ENCODE measurements at regions not wholly inside any gene's neighbourhood (a gene's known extent, or its start where the extent isn't known, plus 50 kb on each side); places are given as distances from the start of the nearest gene placed in this dataset.

DNA sequence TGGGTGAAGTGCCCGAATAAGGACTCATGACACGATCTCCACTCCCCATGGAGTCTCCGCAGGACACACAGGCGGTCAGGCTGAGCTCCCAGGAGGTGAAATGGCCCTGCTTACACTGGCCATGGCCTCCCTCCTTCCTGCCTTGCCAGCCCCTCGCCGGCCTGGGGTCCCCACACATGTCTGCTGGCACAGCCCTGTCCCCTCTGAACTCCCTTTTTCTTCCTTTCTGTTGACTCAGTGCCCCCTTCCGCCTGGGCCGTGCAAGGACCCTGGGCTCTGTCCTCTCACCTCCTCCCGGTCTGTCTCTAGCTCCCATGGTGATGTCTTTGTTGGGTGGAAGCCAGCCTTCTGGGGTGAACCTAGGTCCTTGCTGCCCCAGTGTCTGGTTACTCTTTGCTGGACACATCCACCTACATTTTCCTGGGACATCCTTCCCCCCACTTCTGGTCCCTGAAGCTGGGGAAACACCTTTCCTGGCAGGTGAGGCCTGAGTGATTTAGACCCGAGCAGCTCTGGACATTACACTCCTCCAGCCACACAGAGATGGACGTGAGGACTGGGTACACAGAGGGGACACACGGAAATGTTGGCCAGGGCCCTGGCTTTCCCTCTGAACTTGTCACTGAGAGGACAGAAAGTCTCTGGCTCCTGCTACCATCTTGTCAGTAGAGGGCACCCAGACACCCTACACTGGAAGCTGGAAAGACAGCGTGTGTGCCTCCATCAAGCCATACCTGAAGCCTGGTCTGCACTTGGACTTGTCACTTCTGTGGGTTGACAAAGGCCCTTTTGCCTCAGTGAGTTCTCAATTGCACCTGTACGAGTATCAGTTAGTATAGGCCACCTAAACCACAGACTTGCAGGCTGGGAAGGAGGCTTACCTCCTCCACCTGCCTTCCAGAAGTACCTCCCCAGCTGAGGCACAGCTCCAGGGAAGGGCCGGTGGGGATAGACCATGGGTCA lies 864.3 kb downstream of the TBC1D22A start:
- TF ChIP-seq CTCF (IDR thresholded peaks at IDR 0.05; ENCODE audit: insufficient read depth, low read length, poor library complexity, severe bottlenecking) (no peak), EZH2phosphoT487 (conservative IDR thresholded peaks at IDR 0.05; ENCODE audit: low read length) (no peak)
